ENCODE measurements at regions not wholly inside any gene's neighbourhood (a gene's known extent, or its start where the extent isn't known, plus 50 kb on each side); places are given as distances from the start of the nearest gene placed in this dataset.
"Not testable (repeated sequence)": the region's sequence is repeated elsewhere in the genome, so short reads cannot be mapped to it uniquely, and the experiment has no call there.

- DNase-seq = no peak
These were observed 431.0 kb upstream of the MEIS1 start for GRCh38 chr2:66003931-66004330.

GRCh38 chr2:66001538-66001937, 433.4 kb upstream of the MEIS1 start:
- no peak for DNase-seq

GRCh38 chr2:66000901-66001300, 434.0 kb upstream of the MEIS1 start:
- DNase-seq = no peak

- DNase-seq = no peak
These were observed 435.1 kb upstream of the MEIS1 start for GRCh38 chr2:65999796-66000195.

- DNase-seq = no peak
These were observed 435.8 kb upstream of the MEIS1 start for GRCh38 chr2:65999103-65999502.

- no peak for DNase-seq
These were observed 437.0 kb upstream of the MEIS1 start for GRCh38 chr2:65997961-65998360.

- DNase-seq = no peak
These were observed 442.7 kb upstream of the MEIS1 start for GRCh38 chr2:65992198-65992554.

- no peak for DNase-seq
These were observed 443.3 kb upstream of the MEIS1 start for GRCh38 chr2:65991381-65992197.

- DNase-seq = no peak
These were observed 448.9 kb upstream of the MEIS1 start for GRCh38 chr2:65985986-65986385.

GRCh38 chr2:65980531-65980930, 454.4 kb upstream of the MEIS1 start:
- no peak for DNase-seq

GRCh38 chr2:65979446-65979845, 455.5 kb upstream of the MEIS1 start:
- no peak for DNase-seq

- DNase-seq = no peak
These were observed 460.7 kb upstream of the MEIS1 start for GRCh38 chr2:65974067-65974723.

GRCh38 chr2:65969161-65969560, 465.8 kb upstream of the MEIS1 start:
- no peak for DNase-seq

GRCh38 chr2:65963303-65963702, 471.6 kb upstream of the MEIS1 start:
- DNase-seq = not testable (repeated sequence)

GRCh38 chr2:65960953-65961352, 474.0 kb upstream of the MEIS1 start:
- DNase-seq = no peak

- DNase-seq = no peak
These were observed 477.0 kb upstream of the MEIS1 start for GRCh38 chr2:65957886-65958285.

GRCh38 chr2:65957454-65957853, 477.5 kb upstream of the MEIS1 start:
- no peak for DNase-seq

- no peak for DNase-seq
These were observed 479.7 kb upstream of the MEIS1 start for GRCh38 chr2:65955259-65955658.

GRCh38 chr2:65952966-65953761, 481.8 kb upstream of the MEIS1 start:
- DNase-seq = no peak

GRCh38 chr2:65944213-65944612, 490.7 kb upstream of the MEIS1 start:
- no peak for DNase-seq

GRCh38 chr2:65943099-65943786, 491.7 kb upstream of the MEIS1 start:
- DNase-seq = no peak

GRCh38 chr2:65940856-65941255, 494.1 kb upstream of the MEIS1 start:
- DNase-seq = no peak

GRCh38 chr2:65939687-65940086, 495.2 kb upstream of the MEIS1 start:
- DNase-seq = no peak
